HG03039 (cell line): ENCODE measurements at regions not wholly inside any gene's neighbourhood (a gene's known extent, or its start where the extent isn't known, plus 50 kb on each side); places are given as distances from the start of the nearest gene placed in this dataset.

Experiments used
- ATAC-seq: cut with Tn5 transposase; IDR thresholded peaks from one replicate; pipeline ENCODE4 v1.9.1; 2021; ENCODE audit warnings: mild to moderate bottlenecking, moderate library complexity; ENCODE audit not compliant: unreplicated experiment

DNA sequence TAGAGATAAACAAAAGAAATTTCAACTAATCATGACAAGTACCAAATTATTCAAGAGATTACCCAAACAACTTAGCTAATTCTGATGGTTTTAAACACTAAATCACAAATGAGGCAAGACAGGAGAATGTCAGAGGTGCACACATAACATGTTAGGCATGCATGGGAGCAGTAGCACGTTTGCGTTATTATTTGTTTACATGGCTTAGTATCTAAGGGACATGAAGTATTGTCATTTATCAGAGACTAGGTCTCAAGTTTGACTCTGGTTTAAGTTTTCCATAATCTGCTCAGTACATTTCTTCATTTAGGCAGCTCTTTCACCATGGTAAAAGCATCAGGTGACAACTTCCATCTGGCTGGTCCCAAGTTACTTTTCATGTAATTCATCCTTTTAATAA is 244.1 kb upstream of the TNC start:
- no peak for ATAC-seq

DNA sequence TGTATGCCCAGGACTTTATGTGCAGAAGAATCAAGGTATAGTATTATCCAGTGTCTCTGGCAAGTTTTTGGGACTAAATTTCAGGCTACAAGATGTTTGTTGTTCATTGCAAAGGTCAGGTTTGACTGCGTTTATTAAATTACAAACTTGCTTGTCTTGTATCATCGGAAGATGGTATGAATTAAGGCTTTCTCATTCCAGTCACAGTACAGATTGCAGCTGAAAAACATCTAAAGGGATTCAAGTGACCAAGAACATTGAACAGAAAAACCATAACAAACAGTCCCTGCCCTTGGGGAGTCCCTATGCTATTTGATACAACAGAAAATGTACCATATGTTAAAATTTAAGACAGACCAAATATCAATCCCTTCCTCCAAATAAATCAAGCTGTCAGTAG is 244.7 kb upstream of the TNC start:
- no peak for ATAC-seq

DNA sequence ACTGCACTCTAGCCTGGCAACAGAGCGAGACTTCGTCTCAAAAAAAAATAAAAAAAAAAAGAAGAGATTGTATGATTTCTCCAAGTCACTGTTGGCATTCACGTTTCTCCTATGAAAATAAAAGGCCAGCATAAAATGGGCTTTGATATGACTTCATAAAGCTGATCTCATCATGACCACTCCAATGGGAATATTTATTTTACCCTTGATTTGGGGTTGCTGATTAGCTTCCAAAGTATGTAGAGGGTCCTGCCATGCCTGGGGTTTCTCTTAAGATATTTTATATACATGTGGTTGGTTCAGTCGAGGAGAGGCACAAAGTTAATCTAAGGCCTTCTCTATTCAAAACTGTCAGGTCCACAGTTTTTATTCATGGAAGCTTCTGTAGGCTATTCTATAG is 247.0 kb upstream of the TNC start:
- no peak for ATAC-seq

DNA sequence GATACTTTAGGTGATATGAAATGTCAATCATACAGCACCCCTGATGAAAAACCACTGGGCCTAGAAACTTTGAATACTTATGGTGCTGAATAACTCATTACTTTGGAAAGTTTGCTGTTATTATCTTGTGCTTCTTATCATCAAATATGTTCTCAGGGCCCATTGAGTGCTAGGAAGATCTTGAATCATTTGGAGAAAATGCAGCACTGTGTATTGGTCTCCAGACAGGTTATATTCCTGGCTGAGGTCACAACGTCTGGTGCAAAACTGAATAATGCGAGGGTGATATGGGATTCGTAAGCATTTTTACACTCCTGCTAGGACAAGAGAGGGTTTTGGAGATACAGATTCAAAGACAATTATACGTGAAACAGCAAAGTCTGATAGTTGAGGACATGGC is 249.4 kb upstream of the TNC start:
- no peak for ATAC-seq

DNA sequence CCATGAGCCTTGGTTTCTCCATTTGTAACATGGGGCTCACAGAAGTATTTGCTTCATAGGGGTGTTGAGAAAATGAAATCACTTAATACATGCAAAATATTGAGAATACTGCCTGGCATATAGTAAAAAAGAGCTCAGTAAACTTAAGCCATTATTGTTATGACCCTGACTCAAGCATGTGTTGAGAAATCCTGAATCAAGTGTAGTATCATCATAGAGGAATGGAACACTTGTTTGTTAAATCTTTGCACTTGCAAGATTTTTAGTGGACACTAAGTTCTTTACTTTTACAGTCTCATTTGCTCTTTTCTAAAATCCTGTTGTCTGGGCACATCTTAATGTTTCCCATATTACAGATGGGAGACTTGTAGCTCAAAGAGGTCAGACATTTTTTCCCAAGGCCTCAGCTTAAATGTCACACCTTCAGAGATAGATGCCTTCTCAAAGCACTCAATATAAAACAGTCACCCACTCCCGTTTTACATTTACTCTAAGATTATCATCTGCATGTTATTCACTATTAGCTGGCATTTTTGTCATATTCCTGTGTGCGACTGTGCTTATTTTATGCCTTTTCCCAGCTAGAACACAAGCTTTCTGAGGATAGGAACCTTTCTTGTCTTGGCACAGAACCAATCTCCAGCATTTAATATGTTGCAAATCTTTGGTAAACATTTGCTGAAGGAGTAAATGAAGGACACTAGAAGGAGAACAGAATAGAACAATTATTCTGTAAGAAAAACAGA is 250.0 kb upstream of the TNC start:
- ATAC-seq, result no peak

DNA sequence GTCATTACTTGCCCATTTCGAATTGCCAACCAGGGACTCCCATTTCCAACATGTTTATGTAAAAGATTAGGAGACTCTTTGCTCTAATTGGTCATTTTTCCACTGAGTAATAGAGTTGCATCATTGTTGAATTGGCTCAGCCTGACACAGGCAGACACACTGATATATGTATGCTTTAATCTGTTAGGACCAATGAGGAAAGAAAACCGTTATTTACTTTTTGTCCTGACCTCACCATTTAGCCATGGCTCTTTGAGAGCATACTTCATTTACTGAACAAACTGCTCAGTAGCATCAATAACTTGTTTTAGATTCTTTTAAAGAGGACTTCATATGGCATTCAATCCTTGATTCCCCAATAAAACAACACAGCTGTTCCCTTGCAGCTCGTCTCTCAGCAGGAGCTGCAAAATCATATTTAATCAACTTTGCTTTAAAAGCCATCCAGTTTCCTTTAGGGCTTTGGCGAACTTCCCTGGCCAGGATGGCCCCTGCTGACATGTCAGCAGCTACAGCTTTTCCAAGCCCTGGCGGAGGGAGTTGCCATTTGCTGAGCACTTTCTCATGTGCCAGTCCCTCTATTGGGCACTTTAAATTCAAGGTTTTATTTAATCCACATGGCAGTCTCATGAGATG is 251.5 kb upstream of the TNC start:
- no peak for ATAC-seq

DNA sequence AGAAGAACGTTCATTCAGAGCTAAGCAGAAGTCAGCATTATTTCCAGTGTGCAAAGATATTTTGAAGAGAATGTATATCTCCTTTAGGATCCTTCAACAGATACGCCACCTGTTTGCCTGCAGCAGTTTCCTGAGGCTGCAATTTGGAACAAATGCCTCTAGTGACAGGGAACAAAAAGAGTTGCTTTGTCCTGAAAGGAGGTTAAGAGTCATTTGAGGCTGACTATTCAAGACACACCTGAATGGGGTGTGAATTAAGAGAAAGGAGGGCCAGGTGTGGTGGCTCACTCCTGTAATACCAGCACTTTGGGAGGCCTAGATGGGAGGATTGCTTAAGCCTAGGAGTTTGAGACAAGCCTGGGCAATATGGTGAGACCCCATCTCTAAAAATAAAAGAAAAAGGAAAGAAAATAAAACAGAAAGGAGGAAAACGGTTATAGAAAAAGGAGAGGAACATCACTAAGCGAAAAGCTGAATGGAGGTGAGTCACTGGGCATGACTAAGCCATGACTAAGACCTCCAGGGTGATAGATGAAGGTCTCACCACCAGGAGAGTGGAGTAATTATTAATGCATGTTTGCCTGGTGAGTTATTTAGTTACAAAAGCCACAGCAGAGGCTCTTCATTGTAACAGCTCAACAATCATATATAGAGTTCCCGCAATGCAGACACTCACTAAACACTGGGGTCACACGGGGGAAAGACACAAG is 255.2 kb upstream of the TNC start:
- no peak for ATAC-seq

DNA sequence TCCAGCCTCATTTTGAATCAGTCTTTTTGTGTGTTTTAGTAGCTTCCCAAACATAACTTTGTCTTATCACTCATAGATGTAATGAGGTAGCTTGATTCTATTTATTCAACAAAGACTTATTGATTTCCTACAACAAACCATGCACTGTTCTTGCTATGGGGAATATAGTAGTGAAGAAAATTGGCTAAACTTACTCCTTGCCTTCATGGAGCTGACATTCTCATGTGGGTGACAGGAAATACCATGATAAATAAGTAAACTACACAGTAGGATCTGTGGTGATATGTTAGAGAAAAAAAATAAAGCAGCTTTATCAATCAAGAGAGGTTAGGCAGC is 255.7 kb upstream of the TNC start:
- no peak for ATAC-seq

DNA sequence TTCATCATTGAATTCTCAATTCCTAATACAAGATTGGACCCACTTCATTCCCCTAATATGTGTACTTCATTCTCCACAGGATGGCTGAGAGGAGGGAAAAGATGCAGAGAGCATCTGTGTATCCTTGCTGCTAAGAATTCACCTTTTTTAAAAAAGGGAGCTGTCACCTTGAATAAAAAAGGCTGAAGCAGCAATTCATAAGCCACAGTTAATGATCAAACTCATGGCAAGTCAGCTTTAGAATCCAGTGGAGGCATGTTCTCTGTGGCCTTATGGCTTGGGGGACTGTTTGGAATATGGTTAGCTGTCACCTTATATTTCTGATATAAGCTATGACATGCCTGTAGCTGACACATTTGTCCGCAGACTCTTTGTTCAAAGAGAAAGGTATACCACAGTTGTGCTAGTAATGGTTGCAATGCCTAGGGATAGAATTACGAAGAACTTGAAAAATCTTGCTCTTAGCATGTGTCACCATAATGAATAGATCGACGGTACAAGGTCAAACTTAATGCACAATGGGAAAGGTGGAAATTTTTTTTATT is 256.8 kb upstream of the TNC start:
- ATAC-seq, result no peak

DNA sequence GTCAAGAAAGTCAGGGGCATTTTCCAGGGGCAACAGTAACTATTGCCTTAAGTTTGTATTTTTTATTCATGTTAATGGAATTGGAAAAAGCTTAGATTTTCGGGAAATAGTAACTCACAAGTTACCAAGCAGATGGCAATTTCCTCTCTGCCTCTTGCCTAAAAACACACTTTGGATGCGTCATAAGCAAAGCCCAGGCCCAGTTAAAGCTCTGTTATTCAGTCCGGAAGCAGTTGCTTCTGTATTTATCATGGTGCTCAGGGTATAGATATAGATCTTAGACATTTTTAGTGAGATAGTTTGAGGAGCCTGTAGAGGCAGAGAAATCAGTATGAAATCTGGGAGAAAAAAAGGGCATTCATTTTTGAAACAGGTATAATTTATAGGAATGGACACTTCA is 260.3 kb upstream of the TNC start:
- ATAC-seq, result no peak

DNA sequence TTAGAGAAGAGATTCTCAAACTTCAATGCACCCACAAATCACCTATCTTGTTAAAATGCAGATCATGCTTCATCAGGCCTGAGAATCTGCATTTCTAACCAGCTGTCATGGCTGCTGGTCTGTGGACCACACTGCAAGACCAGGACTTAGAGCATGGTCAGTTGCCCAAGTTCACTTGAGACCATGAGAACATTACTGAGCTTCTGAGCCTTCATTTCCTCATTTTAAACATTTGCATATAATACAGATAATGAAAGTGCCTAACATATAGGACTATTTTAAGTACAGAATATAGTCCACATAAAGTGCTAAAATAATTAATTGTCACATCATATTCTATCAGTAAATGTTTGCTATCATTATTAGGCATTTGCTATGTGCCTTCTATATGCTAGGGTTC is 260.8 kb upstream of the TNC start:
- ATAC-seq, result no peak

DNA sequence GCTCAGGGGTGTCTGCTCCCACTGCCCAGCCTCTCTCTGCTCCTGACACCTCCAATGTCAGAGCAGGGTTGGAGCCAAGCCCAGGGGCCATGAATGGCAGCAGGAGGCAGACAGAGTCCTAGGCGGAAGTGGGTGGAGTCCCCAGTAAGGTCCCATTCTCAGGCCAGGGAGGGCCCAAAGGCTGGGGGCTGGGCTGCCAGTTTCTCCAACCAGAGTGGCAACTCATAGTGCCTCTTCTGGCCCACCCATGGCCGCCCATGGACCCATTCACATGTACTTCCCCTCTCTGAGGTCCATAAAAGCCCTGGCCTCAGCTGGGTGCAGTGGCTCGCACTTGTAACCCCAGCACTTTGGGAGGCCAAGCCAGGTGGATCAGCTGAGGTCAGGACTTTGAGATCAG is 261.8 kb upstream of the TNC start:
- no peak for ATAC-seq

DNA sequence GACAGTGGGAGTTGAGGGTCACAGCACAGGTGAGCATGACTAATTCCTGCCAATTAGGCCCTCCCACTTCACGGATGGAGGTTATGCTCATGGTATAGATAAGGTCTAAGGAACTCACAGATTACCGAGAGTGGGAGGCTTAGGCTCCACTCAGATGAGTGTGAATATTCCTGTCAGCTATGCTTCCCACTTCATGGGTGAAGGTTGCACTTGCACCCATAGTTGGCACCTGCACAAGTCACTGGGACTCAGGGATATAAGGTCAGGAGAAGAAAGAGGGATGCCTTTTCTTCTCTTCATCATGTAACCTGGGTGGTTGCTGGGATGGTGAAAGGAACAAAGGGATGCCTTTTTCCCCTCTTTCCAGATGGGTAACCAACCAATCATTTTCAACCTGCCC is 264.9 kb upstream of the TNC start:
- ATAC-seq, result no peak

DNA sequence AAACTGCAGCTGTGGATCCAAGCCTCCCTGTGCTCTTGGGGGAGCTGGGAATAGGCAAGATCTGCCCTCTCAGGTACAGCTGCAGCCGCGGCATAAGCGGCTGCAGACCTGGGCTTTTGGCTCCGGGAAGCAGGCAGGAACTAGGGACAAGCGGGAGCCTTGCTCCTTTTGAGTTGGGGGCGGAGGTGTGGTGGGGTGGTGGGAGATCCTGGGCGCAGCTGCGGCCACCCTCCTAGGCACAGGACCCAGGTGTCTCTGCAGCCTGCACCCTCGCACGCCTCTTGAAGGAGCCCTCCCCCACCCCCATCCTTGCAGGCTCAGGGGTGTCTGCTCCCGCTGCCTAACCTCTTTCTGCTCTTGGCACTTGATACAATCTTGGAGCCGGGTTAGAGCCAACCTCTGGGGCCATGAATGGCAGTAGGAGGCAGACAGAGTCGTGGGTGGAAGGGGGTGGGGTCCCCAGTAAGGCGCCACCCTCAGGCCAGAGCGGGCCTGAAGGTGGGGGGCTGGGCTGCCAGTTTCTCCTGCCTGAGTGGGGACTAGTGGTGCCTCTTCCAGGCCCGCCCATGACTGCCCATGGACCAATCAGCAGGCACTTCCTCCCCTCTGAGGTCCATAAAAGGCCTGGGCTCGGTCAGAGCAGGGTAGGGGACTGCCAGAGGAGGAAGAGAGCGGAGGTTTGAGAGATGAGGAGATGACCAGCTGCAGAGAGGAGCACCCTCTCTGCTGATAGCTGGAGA is 267.6 kb upstream of the TNC start:
- ATAC-seq, result no peak

DNA sequence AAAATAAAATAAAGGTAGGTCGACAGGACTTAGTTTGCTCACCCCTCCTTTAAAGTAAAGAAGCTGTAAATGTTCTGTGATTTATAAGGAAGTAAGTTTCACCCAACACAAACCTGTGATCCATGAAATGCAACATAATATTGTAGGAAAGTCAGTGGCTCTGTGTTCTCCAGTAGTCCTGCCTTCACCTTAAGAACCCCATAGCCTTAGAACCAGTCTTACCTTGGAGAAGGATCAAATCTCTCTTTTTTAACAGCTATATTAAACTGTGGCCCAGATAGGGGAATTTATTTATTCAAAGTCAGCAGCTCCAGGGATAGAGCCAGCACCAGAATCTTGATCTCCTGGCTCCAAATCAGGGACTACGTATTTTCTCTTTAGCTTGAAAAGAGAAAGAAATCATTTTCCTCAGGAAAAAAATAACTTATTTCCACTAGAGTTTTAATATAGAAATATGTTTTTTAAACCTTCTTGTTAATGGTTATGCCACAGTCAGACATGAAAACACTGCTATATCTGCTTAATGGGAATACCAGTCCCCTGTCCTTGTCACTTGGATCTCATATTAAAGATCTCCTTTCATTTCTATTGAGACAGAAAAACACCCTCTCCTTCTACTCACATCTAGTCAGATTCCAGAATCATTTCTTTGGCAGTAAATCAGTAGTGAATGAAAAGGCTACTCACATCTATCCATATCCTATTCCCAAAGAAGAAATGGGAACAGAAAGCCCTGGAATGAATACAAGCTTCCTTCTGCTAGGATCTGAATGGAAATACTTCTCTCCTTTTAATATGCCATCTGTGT is 269.2 kb upstream of the TNC start:
- ATAC-seq, result no peak

DNA sequence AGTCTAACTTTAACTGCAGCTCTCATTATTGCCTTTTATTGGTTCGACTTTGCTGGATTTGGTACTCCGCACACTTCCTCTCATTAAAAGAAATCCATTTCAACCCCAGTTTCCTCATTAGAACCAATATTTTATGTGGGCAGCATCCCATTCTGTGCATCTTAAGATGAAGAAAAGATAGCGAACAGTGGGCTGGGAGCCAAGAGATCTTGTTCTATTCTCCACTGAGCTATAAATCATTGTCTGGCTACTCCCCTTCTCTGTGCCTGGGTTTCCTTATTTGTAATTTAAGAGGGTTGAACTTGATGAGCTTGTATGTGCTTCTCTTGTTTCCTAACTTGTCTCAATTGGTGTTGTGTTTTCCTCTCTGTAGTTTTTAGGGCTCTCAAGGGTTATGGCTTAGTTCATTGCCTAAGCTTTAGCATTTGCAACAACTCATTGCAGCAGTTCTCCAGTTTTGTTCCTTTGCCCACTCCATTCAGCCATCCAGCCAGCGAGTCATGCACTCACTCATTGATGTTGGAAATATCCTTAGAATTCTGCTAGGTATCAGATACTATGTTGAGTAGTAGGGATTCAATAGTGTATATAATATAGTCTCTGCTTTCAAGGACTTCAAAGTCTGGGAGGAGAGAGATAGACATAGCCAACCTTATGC is 273.3 kb upstream of the TNC start:
- ATAC-seq, result no peak

DNA sequence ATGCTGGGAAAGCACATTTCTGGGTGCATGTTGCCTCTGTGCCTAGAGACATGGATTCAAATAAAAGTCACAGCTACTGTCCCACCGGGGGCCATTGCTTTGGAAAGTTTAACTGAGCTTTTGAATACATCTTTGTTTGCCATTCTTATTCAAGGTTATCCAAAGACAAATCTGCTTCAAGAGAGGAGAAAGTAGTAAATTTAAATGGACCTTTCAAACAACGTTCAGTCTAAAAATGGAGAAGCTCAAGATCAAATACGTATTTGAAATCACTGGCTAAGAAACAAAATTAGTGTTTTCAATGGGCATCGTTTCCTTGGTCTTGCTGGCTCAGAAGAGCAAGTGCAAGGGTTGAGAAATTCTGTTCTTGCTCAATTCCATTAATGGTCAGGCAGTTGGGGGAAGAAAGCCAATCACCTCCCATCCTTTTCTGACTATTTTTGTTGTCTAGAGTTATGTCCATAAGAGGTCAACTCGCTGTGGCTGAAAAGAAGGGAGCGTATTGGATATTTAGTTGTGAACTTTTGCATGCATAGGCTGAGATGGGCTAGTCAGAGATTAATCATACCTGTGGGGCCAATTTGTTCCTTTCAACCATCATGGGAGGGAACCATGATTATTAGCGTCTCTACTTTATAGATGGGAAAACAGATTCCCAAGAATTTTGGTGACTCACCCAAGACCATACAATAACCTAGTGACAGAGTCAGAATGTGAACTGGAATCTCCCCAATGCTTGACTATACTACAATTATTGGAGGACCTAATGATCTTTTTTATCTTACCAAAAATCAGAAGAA is 276.2 kb upstream of the TNC start:
- no peak for ATAC-seq

DNA sequence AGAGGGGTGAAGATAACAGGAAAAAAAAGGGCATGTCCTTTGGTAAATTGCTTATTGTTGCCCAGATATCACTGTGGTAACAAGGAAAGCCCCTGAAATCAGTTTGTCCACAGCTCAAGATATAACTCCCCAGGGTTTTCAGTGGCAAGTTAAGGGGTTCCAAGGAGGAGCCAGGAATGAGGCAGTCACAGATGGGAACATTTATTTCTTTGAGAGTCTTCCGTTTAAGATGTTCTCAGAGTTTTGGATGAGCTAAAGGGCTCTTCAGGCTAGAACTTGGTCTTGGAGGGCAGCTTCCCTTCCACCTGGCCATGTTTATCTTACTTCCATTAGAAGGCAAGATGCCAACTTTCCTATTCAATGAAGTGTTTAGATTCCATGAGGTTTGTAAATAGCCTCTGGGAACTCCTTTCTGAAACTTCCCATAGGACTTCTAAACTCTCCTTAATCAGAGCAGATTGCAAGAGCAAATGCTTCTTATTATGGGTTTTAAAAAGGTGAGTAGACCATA is 277.6 kb upstream of the TNC start:
- no peak for ATAC-seq

DNA sequence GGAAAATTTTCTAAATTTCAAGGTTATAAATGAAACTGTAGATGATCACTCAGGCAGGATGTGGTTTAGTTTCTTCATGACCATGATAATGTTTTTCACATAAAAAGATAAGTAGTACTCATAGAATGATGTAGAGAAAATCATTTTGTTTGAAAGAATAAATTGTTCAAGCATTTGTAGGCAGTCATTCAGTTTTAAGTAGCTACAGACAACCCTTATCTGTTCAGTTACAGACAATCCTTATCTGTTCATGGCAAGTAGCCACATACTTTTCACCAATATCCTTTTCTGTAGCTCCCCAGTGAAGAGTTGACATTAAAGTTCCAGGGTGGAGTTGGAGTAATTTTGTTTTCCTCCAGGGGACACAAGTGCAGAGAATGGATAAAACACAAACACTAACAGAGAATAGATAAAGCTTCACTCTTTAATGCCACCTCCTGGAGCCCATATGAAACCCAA is 278.1 kb upstream of the TNC start:
- ATAC-seq, result no peak
